ENCODE measurements at regions not wholly inside any gene's neighbourhood (a gene's known extent, or its start where the extent isn't known, plus 50 kb on each side); places are given as distances from the start of the nearest gene placed in this dataset.

DNA sequence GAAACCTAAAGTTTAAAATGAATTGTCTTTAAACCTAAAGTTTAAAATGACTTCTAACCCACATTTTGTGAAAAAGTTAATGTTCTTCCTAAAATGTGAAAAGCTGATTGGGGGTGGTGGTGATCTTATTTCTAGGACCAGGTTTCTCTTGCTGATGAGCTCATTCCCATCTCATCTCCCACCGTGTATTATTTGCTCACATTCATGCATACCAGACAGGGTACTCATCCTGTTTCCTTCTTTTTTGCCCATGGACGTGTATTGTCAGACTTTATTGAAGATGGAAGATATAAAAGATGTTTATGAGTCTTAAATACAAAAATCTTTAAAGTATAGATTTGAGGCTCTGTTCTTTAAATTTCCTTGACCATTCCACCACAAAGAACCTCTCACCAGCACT is 70.1 kb upstream of the MPHOSPH6 start:
- ChIA-PET CTCF (interaction anchor here (1.2 to 2.7 kb wide), 3 partner anchors 10 to 216 kb away, joined by 6 to 23 read pairs (median 13); no protein-coding TSS in a partner anchor), POLR2A (no interaction called here)
- Mint-ChIP-seq H3K36me3 (no peaks in the 10 kb centered on the region), H3K4me1 (peaks cover 8% of the 10 kb centered on the region), H3K9me3 (peaks cover 12% of the 10 kb centered on the region), H3K27ac (no peak overlapping the region), H3K4me3 (no peak overlapping the region), H3K27me3 (ENCODE audit: low read depth) (0 out of 2 replicates have a peak, but pooled peaks cover 2% of the 10 kb centered on the region)
- ATAC-seq (no peak), DNase-seq (ENCODE audit: low spot score) (no peak)
- TF ChIP-seq NFATC4 (CRISPR knock-in tag; IDR thresholded peaks at IDR 0.05) (no peak), ELF4 (CRISPR knock-in tag; IDR thresholded peaks at IDR 0.05; ENCODE audit: low read depth) (no peak), ZNF219 (CRISPR knock-in tag; IDR thresholded peaks at IDR 0.05; ENCODE audit: borderline replicate concordance) (no peak), ZNF416 (CRISPR knock-in tag; IDR thresholded peaks at IDR 0.05) (no peak), ZNF121 (CRISPR knock-in tag; IDR thresholded peaks at IDR 0.05) (no peak), NR2C2 (CRISPR knock-in tag; IDR thresholded peaks at IDR 0.05) (no peak), JAZF1 (CRISPR knock-in tag; IDR thresholded peaks at IDR 0.05) (no peak), SMAD3 (CRISPR knock-in tag; IDR thresholded peaks at IDR 0.05; ENCODE audit: borderline replicate concordance) (no peak), NR3C1 (CRISPR knock-in tag; conservative IDR thresholded peaks at IDR 0.05; ENCODE audit: low read depth) (no peak), SOX15 (CRISPR knock-in tag; IDR thresholded peaks at IDR 0.05) (no peak), JUN (CRISPR knock-in tag; IDR thresholded peaks at IDR 0.05) (no peak)
- TF ChIP-seq, protein P1, sequence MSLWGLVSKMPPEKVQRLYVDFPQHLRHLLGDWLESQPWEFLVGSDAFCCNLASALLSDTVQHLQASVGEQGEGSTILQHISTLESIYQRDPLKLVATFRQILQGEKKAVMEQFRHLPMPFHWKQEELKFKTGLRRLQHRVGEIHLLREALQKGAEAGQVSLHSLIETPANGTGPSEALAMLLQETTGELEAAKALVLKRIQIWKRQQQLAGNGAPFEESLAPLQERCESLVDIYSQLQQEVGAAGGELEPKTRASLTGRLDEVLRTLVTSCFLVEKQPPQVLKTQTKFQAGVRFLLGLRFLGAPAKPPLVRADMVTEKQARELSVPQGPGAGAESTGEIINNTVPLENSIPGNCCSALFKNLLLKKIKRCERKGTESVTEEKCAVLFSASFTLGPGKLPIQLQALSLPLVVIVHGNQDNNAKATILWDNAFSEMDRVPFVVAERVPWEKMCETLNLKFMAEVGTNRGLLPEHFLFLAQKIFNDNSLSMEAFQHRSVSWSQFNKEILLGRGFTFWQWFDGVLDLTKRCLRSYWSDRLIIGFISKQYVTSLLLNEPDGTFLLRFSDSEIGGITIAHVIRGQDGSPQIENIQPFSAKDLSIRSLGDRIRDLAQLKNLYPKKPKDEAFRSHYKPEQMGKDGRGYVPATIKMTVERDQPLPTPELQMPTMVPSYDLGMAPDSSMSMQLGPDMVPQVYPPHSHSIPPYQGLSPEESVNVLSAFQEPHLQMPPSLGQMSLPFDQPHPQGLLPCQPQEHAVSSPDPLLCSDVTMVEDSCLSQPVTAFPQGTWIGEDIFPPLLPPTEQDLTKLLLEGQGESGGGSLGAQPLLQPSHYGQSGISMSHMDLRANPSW (CRISPR knock-in tag; conservative IDR thresholded peaks at IDR 0.05; ENCODE audit: low read depth): no peak
- TF ChIP-seq, protein P2, sequence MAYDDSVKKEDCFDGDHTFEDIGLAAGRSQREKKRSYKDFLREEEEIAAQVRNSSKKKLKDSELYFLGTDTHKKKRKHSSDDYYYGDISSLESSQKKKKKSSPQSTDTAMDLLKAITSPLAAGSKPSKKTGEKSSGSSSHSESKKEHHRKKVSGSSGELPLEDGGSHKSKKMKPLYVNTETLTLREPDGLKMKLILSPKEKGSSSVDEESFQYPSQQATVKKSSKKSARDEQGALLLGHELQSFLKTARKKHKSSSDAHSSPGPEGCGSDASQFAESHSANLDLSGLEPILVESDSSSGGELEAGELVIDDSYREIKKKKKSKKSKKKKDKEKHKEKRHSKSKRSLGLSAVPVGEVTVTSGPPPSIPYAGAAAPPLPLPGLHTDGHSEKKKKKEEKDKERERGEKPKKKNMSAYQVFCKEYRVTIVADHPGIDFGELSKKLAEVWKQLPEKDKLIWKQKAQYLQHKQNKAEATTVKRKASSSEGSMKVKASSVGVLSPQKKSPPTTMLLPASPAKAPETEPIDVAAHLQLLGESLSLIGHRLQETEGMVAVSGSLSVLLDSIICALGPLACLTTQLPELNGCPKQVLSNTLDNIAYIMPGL (CRISPR knock-in tag; IDR thresholded peaks at IDR 0.05): no peak
- TF ChIP-seq, protein P3, sequence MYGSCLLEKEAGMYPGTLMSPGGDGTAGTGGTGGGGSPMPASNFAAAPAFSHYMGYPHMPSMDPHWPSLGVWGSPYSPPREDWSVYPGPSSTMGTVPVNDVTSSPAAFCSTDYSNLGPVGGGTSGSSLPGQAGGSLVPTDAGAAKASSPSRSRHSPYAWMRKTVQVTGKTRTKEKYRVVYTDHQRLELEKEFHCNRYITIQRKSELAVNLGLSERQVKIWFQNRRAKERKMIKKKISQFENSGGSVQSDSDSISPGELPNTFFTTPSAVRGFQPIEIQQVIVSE (CRISPR knock-in tag; IDR thresholded peaks at IDR 0.05; ENCODE audit: borderline replicate concordance): no peak

DNA sequence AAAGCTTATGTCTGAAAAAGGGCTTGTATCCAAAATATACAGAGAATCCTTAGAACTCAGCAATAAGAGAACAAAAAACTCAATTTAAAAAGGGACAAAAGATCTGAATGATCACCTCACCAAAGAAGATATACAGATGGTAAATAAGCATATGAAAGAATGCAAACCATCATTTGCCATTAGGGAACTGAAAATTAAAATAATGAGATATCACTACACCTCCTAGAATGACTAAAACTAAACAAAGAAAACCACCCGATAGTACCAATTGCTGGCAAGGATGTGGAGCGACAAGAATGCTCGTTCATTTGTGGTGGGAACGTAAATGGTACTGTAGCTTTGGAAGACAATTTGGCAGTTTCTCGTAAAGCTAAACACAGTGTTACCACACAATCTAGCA is 66.9 kb upstream of the MPHOSPH6 start:
- ChIA-PET CTCF (no interaction called here), POLR2A (no interaction called here)
- no peaks in the 10 kb centered on the region for H3K36me3 Mint-ChIP-seq
- H3K9me3 Mint-ChIP-seq: no peaks in the 10 kb centered on the region
- no peak for DNase-seq (ENCODE audit: low spot score)
- H3K4me1 Mint-ChIP-seq: peaks cover 4% of the 10 kb centered on the region; the same call in 1 of the 2 replicates
- H3K27ac Mint-ChIP-seq: no peak overlapping the region
- H3K4me3 Mint-ChIP-seq: no peak overlapping the region
- no peak for ATAC-seq
- H3K27me3 Mint-ChIP-seq (ENCODE audit: low read depth): no peaks in the 10 kb centered on the region
- TF ChIP-seq NFE2L1 (CRISPR knock-in tag; IDR thresholded peaks at IDR 0.05) (no peak), CBFB (CRISPR knock-in tag; IDR thresholded peaks at IDR 0.05; ENCODE audit: low read depth) (no peak), ZNF263 (CRISPR knock-in tag; IDR thresholded peaks at IDR 0.05; ENCODE audit: low read depth) (no peak), ZBTB21 (CRISPR knock-in tag; IDR thresholded peaks at IDR 0.05; ENCODE audit: borderline replicate concordance) (no peak), GABPB1 (CRISPR knock-in tag; IDR thresholded peaks at IDR 0.05) (no peak), ZNF416 (CRISPR knock-in tag; IDR thresholded peaks at IDR 0.05) (no peak), FOXK1 (CRISPR knock-in tag; IDR thresholded peaks at IDR 0.05) (no peak), FOXP1 (CRISPR knock-in tag; IDR thresholded peaks at IDR 0.05; ENCODE audit: borderline replicate concordance) (no peak), ELF4 (CRISPR knock-in tag; IDR thresholded peaks at IDR 0.05; ENCODE audit: low read depth) (no peak), ZNF396 (CRISPR knock-in tag; IDR thresholded peaks at IDR 0.05; ENCODE audit: borderline replicate concordance) (no peak), ZNF121 (CRISPR knock-in tag; IDR thresholded peaks at IDR 0.05) (no peak), CREB1 (CRISPR knock-in tag; IDR thresholded peaks at IDR 0.05) (no peak), OVOL2 (CRISPR knock-in tag; IDR thresholded peaks at IDR 0.05; ENCODE audit: borderline replicate concordance) (no peak), ETV6 (CRISPR knock-in tag; IDR thresholded peaks at IDR 0.05) (no peak)
- TF ChIP-seq, protein P4, sequence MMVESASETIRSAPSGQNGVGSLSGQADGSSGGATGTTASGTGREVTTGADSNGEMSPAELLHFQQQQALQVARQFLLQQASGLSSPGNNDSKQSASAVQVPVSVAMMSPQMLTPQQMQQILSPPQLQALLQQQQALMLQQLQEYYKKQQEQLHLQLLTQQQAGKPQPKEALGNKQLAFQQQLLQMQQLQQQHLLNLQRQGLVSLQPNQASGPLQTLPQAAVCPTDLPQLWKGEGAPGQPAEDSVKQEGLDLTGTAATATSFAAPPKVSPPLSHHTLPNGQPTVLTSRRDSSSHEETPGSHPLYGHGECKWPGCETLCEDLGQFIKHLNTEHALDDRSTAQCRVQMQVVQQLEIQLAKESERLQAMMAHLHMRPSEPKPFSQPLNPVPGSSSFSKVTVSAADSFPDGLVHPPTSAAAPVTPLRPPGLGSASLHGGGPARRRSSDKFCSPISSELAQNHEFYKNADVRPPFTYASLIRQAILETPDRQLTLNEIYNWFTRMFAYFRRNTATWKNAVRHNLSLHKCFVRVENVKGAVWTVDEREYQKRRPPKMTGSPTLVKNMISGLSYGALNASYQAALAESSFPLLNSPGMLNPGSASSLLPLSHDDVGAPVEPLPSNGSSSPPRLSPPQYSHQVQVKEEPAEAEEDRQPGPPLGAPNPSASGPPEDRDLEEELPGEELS (CRISPR knock-in tag; IDR thresholded peaks at IDR 0.05): no peak
- TF ChIP-seq, protein P5, sequence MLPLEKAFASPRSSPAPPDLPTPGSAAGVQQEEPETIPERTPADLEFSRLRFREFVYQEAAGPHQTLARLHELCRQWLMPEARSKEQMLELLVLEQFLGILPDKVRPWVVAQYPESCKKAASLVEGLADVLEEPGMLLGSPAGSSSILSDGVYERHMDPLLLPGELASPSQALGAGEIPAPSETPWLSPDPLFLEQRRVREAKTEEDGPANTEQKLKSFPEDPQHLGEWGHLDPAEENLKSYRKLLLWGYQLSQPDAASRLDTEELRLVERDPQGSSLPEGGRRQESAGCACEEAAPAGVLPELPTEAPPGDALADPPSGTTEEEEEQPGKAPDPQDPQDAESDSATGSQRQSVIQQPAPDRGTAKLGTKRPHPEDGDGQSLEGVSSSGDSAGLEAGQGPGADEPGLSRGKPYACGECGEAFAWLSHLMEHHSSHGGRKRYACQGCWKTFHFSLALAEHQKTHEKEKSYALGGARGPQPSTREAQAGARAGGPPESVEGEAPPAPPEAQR (CRISPR knock-in tag; IDR thresholded peaks at IDR 0.05): no peak
- TF ChIP-seq, protein P6, sequence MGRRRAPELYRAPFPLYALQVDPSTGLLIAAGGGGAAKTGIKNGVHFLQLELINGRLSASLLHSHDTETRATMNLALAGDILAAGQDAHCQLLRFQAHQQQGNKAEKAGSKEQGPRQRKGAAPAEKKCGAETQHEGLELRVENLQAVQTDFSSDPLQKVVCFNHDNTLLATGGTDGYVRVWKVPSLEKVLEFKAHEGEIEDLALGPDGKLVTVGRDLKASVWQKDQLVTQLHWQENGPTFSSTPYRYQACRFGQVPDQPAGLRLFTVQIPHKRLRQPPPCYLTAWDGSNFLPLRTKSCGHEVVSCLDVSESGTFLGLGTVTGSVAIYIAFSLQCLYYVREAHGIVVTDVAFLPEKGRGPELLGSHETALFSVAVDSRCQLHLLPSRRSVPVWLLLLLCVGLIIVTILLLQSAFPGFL (CRISPR knock-in tag; IDR thresholded peaks at IDR 0.05; ENCODE audit: borderline replicate concordance): no peak
